ENCODE measurements at regions not wholly inside any gene's neighbourhood (a gene's known extent, or its start where the extent isn't known, plus 50 kb on each side); places are given as distances from the start of the nearest gene placed in this dataset.

DNA sequence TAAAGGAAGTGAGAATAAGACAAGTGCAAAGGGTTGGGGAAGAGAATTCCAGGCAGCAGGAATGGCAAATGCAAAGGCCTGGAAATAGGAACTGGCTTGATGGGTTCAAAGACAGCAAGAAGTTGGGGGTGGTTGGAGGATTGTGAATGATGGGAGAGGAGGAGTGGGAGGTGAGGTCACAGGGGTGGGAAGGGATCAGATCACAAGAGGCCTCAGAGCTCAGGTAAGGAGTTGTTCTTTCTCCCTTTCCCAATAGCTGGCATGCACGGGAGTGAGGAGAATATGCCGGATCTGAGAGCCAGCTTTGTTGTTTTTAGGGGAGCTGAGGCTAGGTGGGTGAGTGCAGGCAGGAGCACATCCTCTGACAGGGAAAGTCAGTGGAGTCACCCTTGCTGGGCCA lies 94.0 kb upstream of the RAB3GAP2 start:
- no peak for TF ChIP-seq NFRKB (IDR thresholded peaks at IDR 0.05)
- TF ChIP-seq SP1 (IDR thresholded peaks at IDR 0.05) = no peak
- TF ChIP-seq L3MBTL2 (conservative IDR thresholded peaks at IDR 0.05) = no peak
- no peak for TF ChIP-seq FOXM1 (IDR thresholded peaks at IDR 0.05; ENCODE audit: borderline replicate concordance)
- TF ChIP-seq FOXK2 (IDR thresholded peaks at IDR 0.05) = no peak
- no peak for TF ChIP-seq HDGF (IDR thresholded peaks at IDR 0.05; ENCODE audit: borderline replicate concordance)
- no peak for TF ChIP-seq CTBP1 (IDR thresholded peaks at IDR 0.05; ENCODE audit: borderline replicate concordance)
- TF ChIP-seq, protein P1, sequence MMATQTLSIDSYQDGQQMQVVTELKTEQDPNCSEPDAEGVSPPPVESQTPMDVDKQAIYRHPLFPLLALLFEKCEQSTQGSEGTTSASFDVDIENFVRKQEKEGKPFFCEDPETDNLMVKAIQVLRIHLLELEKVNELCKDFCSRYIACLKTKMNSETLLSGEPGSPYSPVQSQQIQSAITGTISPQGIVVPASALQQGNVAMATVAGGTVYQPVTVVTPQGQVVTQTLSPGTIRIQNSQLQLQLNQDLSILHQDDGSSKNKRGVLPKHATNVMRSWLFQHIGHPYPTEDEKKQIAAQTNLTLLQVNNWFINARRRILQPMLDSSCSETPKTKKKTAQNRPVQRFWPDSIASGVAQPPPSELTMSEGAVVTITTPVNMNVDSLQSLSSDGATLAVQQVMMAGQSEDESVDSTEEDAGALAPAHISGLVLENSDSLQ (IDR thresholded peaks at IDR 0.05) = no peak
- TF ChIP-seq SUZ12 (IDR thresholded peaks at IDR 0.05) = no peak
- no peak for TF ChIP-seq TARDBP (IDR thresholded peaks at IDR 0.05)
- no peak for TF ChIP-seq BHLHE40 (IDR thresholded peaks at IDR 0.05; ENCODE audit: borderline replicate concordance)
- no peak for TF ChIP-seq ZNF384 (IDR thresholded peaks at IDR 0.05)
